Right forelimb (tissue), 1 donor: ENCODE measurements at regions not wholly inside any gene's neighbourhood (a gene's known extent, or its start where the extent isn't known, plus 50 kb on each side); places are given as distances from the start of the nearest gene placed in this dataset.
A peak's percentile ranks its signal among the peaks of the same experiment; 100 is the strongest.
"Not testable (repeated sequence)": the region's sequence is repeated elsewhere in the genome, so short reads cannot be mapped to it uniquely, and the experiment has no call there.

Experiments used
- DNase-seq: peaks from one replicate; pipeline ENCODE4 v3.0.0-alpha.2; 2018

DNA sequence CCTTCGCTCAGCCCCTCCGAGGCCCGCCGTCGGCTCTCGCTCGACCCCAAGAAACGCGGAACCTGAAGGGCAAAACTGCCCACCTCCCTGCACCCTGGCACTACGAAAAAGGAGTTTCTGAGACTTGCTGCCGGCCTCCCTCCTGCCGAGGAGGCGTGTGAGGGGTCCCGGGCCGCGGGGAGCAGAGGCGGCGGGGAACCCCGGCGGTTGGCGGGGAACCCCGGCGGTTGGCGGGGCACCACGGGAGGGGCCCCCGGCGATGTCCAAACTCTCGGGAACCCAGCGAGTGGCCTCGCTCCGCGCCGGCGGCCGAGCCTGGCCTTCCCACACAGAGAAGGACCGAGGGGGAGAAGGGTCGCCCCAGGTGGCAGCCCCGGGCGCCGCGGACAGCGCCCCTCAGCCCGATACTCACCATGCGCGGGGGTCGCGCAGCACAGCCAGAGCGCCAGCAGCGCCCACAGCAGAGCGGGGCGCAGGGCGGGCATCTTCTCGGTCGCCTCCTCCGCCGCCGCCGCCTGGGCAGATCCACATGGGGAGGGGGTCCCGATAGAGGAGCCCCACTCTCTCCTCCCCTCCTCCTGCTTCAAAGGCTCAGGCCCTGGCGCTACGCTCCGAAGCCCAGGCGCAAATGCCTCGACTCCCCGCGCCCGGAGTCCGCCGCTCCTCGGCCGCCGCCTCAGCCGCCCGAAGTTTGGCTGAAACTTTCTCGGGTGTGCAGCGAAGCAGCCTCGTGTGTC lies 69.4 kb upstream of the NUDT4B start:
- DNase-seq, result peak; percentile 49

DNA sequence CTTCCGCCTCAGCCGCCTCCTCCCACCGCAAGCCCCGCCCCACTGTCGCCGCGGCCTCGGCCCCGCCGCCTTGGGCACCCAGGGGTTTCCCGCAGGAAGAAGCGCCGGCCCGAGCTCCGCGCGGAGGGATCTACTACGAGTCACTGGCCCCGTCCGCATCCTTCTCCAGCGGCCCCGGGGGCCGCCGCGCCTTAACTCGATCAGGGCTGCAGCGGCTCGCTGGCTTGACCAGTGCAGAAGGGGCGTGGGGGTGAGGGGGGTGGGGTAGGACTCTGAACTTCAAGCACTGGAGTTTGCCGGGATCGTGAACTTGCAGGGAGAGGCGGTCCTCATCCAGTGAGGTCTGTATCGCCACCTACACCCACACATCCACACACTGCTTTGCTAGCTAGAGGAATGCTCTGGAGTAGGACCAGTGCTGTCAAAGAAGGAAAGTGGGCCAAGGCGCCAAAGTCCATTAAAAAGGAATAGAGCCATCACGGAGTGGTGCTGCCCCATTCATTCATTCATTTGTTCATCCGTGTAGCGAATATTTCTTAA lies 68.7 kb upstream of the NUDT4B start:
- not testable (repeated sequence) for DNase-seq

DNA sequence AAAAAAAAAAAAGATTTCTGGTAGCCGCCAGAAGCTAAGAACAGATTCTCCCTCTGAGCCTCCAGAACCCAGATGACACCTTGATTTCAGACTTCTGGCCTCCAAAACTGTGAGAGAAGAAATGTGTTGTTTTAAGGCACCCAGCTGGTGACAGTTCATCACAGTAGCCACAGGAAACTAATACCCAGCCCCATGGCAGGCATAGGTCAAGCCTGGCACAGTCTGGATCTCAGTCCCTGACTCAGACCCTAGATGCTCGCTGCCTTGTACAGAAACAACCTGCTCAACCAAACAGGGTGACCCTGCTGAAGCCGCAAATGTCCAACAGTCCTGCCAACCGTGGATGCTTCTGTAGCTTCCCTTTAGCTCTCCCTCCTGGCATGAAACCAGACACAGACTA lies 61.8 kb upstream of the NUDT4B start:
- not testable (repeated sequence) for DNase-seq

DNA sequence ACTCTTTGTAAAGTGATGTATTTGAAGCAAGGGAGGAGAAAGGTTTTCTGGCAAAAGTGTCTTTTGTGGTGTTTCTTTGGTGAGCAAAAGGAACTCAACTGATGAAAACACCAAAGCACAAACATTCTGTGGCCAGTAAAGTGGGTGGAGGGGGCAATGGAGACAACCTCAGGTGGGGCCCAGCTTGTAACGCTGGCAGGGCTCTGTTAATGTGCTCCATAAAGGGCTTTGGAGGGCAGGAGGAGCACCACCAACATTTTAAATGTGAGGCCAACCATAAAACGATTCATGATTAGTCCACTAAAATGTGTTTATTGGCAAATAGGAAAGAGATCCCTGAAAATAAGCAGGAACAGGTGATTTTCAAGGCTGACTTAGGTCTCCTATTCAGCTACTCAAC lies 61.2 kb upstream of the NUDT4B start:
- not testable (repeated sequence) for DNase-seq
